ENCODE measurements at regions not wholly inside any gene's neighbourhood (a gene's known extent, or its start where the extent isn't known, plus 50 kb on each side); places are given as distances from the start of the nearest gene placed in this dataset.

DNA sequence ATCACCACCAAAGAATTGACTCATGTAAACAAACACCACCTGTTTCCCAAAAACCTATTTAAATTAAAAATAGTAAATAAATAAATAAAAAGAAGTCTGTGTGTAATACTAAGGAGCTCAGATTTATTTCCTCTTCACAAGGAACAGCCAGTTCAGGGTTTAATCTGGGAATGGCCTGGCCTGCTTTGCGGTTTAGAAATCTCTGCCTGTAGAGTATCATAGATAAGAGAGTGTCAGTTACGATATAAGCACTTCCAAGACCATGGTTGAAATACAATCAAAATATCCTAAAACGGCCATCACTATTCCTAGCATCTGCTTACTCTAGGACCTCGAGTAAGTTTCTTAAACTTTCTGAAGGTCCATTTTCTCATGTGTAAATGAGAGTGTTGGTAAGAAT is 274.4 kb downstream of the PLPP3 start:
- DNase-seq, result no peak

- no peak for DNase-seq
Measured at GRCh38 chr1:56303805-56304204, 275.6 kb downstream of the PLPP3 start.

- no peak for DNase-seq
Measured at GRCh38 chr1:56302878-56303277, 276.5 kb downstream of the PLPP3 start.

GRCh38 chr1:56301791-56302190 is 277.6 kb downstream of the PLPP3 start:
- no peak for DNase-seq

GRCh38 chr1:56300836-56301235 is 278.5 kb downstream of the PLPP3 start:
- DNase-seq, result no peak

GRCh38 chr1:56298866-56299265 is 280.5 kb downstream of the PLPP3 start:
- DNase-seq, result no peak

- no peak for DNase-seq
Measured at GRCh38 chr1:56297904-56298303, 281.5 kb downstream of the PLPP3 start.

- no peak for DNase-seq
Measured at GRCh38 chr1:56297208-56297607, 282.2 kb downstream of the PLPP3 start.

GRCh38 chr1:56295949-56296929 is 283.1 kb downstream of the PLPP3 start:
- DNase-seq, result no peak

- DNase-seq, result no peak
Measured at GRCh38 chr1:56291374-56291919, 287.9 kb downstream of the PLPP3 start.

GRCh38 chr1:56289260-56289659 is 290.1 kb downstream of the PLPP3 start:
- DNase-seq, result no peak

- no peak for DNase-seq
Measured at GRCh38 chr1:56287721-56288120, 291.6 kb downstream of the PLPP3 start.

GRCh38 chr1:56286956-56287355 is 292.4 kb downstream of the PLPP3 start:
- no peak for DNase-seq

DNA sequence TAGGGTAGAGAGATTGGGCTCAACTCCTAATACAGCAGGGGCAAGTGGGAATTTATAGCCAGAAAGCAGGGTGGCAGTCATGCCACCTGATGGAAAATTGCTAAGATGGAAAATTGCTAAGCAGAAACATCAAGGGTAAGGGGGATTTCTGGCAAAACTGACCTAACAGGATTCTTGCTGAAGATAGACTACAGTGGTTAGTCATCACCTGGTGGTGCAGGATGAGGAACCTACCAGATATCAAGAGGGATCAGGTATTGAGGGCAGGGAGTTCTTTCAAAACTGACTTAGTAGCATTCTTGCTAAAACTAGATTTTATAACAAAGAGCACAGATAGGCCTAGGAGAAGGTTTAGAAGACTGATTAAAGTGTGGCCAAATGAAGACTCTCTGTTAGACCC is 292.9 kb downstream of the PLPP3 start:
- DNase-seq, result no peak

DNA sequence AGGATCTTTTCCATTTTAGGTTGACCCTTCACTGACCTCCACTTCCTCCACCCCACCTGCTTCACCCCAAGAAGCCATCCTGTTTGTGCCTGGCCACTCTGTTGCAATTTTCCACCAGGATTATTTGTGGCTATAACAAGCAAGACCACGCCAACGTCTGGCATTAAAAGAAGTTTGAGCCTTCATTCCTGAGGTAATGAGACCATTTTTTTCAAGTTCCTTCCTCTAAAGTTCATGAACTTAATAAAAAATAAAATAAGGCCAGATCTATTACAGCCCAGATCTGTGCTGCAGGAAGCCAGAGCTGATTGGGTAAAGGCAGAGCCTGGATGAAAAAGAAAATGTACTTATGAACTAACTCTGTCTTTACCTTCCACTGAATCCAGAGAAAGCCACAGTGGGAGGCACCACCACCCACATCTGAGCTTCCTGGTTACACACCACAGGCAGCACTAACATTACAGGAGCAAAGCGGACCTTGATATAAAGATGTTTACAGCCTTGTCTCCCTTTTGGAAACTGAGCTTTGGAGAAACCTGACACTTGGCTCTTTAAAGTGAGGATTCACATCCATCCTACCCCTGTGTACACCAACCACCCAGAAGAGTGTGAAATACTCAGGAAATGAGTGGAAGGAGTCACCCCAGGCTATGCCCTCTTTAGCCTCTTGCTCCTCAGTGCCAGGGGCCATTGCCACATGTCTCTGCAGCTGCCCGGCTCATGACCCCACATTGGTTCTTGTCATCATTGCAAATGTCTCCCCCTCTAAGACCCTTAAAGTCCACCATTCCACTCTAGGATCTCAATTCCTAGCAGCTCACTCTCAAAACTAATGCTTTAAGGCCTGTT is 293.6 kb downstream of the PLPP3 start:
- no peak for DNase-seq

- no peak for DNase-seq
Measured at GRCh38 chr1:56284928-56285327, 294.4 kb downstream of the PLPP3 start.

GRCh38 chr1:56278061-56278460 is 301.3 kb downstream of the PLPP3 start:
- DNase-seq, result no peak

DNA sequence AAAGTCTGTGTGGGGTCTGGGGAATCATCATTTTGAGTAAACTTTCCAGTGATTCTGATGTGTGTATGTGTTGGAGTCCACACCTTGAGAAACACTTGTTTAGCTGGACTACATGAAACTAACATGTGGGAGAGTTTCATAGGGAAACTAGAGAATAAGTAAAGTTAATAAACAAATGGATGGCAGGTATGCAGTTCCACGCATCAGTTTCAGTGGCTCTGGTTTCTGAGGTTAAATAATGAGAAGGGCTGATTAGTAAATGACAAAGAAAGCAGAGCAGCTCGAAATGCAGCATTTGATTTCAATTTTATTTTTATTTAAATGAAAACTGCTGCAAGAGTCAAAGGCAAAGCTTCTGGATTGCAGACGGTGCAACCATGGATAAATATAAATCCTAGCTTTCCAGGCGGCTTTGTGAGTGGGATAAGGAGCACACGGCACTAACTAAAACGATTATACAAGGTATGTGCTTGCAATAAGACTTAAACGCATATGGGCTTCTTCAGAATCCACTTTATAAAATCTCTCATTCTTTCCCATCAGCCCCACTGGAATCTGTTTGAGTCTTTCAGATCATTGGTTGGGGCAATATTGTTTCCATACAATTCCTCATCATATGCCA is 310.7 kb downstream of the PLPP3 start:
- DNase-seq, result no peak

GRCh38 chr1:56267611-56268010 is 311.8 kb downstream of the PLPP3 start:
- DNase-seq, result no peak

DNA sequence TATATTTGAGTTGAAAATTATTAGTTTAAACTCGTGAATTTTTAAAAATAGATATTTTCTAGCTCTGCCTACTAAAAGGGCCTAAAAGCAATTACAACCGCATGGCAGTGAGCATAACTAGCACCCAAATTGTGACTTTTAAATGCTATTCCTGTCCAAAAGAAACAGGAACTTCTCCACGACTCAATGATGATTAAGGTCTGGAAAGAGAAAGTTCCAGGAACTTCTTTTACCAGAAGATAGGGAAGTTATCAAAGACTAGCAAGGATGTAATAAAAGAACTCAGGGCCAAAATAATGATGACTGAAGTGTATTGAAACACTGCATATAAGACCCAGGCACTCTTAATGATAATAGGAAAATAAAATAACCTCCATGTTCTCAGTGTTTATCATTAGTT is 313.0 kb downstream of the PLPP3 start:
- DNase-seq, result no peak

DNA sequence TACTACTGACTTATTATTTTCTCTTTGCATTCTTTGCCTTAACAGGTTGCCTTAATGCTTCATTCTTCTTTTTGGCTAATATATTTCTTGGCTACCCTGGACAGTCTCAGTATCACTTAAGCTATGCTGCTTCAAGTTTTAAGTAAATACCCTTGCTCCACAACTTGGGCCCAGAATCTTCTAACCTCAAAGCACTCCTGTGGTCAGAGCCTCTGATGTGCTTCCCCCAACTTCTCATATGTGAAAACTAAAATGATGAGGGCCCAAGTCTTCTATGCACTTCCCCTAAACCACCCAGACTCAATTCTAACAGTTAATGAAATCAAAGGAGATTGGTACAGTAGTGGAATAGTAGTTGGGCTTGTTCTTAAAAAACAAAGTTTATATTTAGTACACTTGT is 314.1 kb downstream of the PLPP3 start:
- no peak for DNase-seq

GRCh38 chr1:56263908-56264307 is 315.5 kb downstream of the PLPP3 start:
- DNase-seq, result no peak

GRCh38 chr1:56258371-56258770 is 321.0 kb downstream of the PLPP3 start:
- no peak for DNase-seq

Data from CD4-positive, alpha-beta T cell treated with Interleukin-12 subunit alpha and Interleukin-12 subunit beta, for 1 hour (primary cell).